Right lobe of liver (tissue), 6 donors: ENCODE measurements at regions not wholly inside any gene's neighbourhood (a gene's known extent, or its start where the extent isn't known, plus 50 kb on each side); places are given as distances from the start of the nearest gene placed in this dataset.

Experiments
- ATAC-seq, 4 donors: fragments of 200-7000 bp; cut with Tn5 transposase; one replicate each; pipeline ENCODE4 v1.9.1; 2020; ENCODE audit warnings: mild to moderate bottlenecking in 4 of 4, moderate library complexity in 4 of 4
- DNase-seq, 3 donors: peaks; one replicate each; pipeline ENCODE4 v3.0.0-alpha.2; 2020
- H3K27ac ChIP-seq, 3 donors: fragments of 200-600 bp; one replicate each; pipeline ENCODE4 v1.8.0; 2022
- H3K27me3 ChIP-seq, 2 donors: fragments of 200-600 bp; one replicate each; pipeline ENCODE4 v1.8.0; 2022
- H3K36me3 ChIP-seq, 4 donors: fragments of 200-600 bp; sonication (generic) in 1 of 4; one replicate each; pipeline versions ENCODE4 v1.5.1 to v1.8.0; 2017 to 2022; ENCODE audit warnings: control low read depth in 1 of 4
- H3K4me1 ChIP-seq, 4 donors: fragments of 200-600 bp; sonication (generic) in 1 of 4; one replicate each; pipeline versions ENCODE4 v1.5.1 to v1.8.0; 2017 to 2022; ENCODE audit warnings: control low read depth in 1 of 4
- H3K4me3 ChIP-seq, 3 donors: fragments of 200-600 bp; one replicate each; pipeline ENCODE4 v1.8.0; 2022
- H3K9me3 ChIP-seq, 4 donors: fragments of 200-600 bp; sonication (generic) in 1 of 4; one replicate each; pipeline versions ENCODE4 v1.5.1 to v1.8.0; 2017 to 2022; ENCODE audit warnings: control low read depth in 1 of 4
- CTCF ChIP-seq, 4 donors: fragments of 200-600 bp in 3 of 4; fragments of 450-650 bp in 1 of 4; IDR thresholded peaks; one replicate each; pipeline versions ENCODE4 v1.5.1 to v1.8.0; 2016 to 2022; ENCODE audit warnings: antibody characterized with exemption in 4 of 4, mild to moderate bottlenecking in 2 of 4
- POLR2A ChIP-seq: fragments of 450-650 bp; IDR thresholded peaks from one replicate; pipeline ENCODE4 v1.6.1; 2017; ENCODE audit warnings: antibody characterized with exemption, mild to moderate bottlenecking
- WGBS: methylation state at CpG from one replicate; pipeline ENCODE4 v1.1.6; 2018; ENCODE audit warnings: low coverage, low lambda C conversion rate; ENCODE audit not compliant: insufficient coverage; ENCODE audit errors: missing lambda C conversion rate; 5-methylcytosine and 5-hydroxymethylcytosine counted together
- intact Hi-C, 2 donors: fragments of 100-400 bp; cut with DNase I; formaldehyde crosslinking; loops; one replicate each; pipeline versions ENCODE4 v1.11.2 to v1.14.1; 2022
- donor health status: DM: no; HTN: yes; CAD: no.
- donor health status: DM: no; HTN: no; CAD: no.
- donor health status: DM: no; HTN: no; CAD: no.
- donor health status: DM: no; HTN: yes; CAD: no.
- donor health status: DM: no; HTN: yes; CAD: no.

DNA sequence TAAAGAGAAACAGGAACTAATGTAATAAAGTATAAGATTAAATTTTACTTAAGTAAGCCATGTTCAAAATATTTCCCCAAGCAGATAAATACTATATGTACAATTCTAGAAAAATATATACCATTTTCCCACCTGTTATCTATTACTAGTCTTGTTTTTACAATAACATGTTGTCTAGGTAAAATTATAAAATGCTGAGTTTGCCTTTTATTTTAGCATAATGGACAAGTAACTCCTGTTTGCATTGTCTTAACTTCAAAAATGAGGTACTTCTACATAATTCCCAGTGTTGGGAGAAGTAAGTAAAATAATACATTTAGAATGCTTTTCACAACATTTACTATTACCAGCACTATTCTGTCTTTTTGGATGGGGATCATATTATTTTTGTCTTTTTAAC, 800.5 kb downstream of the SLITRK6 start:
- H3K4me3 ChIP-seq, result no peak overlapping the region
- no peaks in the 10 kb centered on the region for H3K27me3 ChIP-seq
- intact Hi-C loops, result no loop called here
- no peak for DNase-seq
- TF ChIP-seq CTCF (IDR thresholded peaks at IDR 0.05), result no peak
- no peak for TF ChIP-seq POLR2A
- no peak for ATAC-seq
- H3K9me3 ChIP-seq, result no peaks in the 10 kb centered on the region
- H3K36me3 ChIP-seq, result no peaks in the 10 kb centered on the region
- peaks cover 0 to 6% (median 0%) of the 10 kb centered on the region in 4 donors for H3K4me1 ChIP-seq
- H3K27ac ChIP-seq, result no peak overlapping the region

DNA sequence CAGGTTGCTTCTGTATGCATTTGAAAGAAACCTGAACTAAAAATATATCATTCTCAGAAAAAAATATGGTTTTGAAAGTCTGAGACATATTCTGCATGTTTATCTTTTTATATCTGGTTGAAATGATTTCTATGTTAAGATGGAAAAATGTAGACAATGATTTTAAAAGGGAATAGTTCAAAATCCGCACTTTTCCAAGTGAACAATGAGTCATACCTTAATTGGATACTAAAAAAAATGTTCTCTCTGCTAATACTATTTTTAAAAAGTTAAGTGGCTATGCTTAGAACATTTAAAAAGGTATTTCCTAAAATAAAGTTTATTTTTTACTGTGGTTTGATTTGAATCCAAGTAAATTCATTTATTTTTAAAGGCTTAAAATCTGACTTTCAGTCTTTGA, 801.4 kb downstream of the SLITRK6 start:
- TF ChIP-seq POLR2A (no peak), CTCF (IDR thresholded peaks at IDR 0.05) (no peak)
- intact Hi-C loops, result no loop called here
- Histone ChIP-seq H3K27ac (no peak overlapping the region), H3K4me1 (peaks cover 0 to 6% (median 0%) of the 10 kb centered on the region in 4 donors), H3K4me3 (no peak overlapping the region), H3K27me3 (no peaks in the 10 kb centered on the region), H3K9me3 (no peaks in the 10 kb centered on the region), H3K36me3 (no peaks in the 10 kb centered on the region)
- no peak for ATAC-seq
- 21% methylated on average over 1 of the region's 1 CpG for WGBS
- DNase-seq, result no peak

- Histone ChIP-seq H3K27ac (no peak overlapping the region), H3K36me3 (no peaks in the 10 kb centered on the region), H3K4me1 (peaks cover 0 to 6% (median 0%) of the 10 kb centered on the region in 4 donors), H3K4me3 (no peak overlapping the region), H3K9me3 (no peaks in the 10 kb centered on the region), H3K27me3 (no peaks in the 10 kb centered on the region)
- ATAC-seq (peak; percentile 49 to 95 (median 74)), DNase-seq (no peak)
- intact Hi-C loops, result no loop called here
- TF ChIP-seq CTCF (IDR thresholded peaks at IDR 0.05) (no peak), POLR2A (no peak)
These were observed 804.6 kb downstream of the SLITRK6 start for GRCh38 chr13:84994582-84994981.

GRCh38 chr13:84985860-84986259, 813.4 kb downstream of the SLITRK6 start:
- H3K4me1 ChIP-seq, result no peaks in the 10 kb centered on the region
- WGBS, result 70% methylated on average over 2 of the region's 2 CpGs

More at GRCh38 chr13:84985860-84986259, 813.4 kb downstream of the SLITRK6 start:
- no peak for TF ChIP-seq CTCF (IDR thresholded peaks at IDR 0.05)
- TF ChIP-seq POLR2A, result no peak
- intact Hi-C loops, result no loop called here
- H3K4me3 ChIP-seq, result no peak overlapping the region
- no peaks in the 10 kb centered on the region for H3K9me3 ChIP-seq
- no peak for ATAC-seq
- no peak overlapping the region for H3K27ac ChIP-seq
- no peak for DNase-seq
- H3K27me3 ChIP-seq, result no peaks in the 10 kb centered on the region
- no peaks in the 10 kb centered on the region for H3K36me3 ChIP-seq
